ENCODE measurements at regions not wholly inside any gene's neighbourhood (a gene's known extent, or its start where the extent isn't known, plus 50 kb on each side); places are given as distances from the start of the nearest gene placed in this dataset.

DNA sequence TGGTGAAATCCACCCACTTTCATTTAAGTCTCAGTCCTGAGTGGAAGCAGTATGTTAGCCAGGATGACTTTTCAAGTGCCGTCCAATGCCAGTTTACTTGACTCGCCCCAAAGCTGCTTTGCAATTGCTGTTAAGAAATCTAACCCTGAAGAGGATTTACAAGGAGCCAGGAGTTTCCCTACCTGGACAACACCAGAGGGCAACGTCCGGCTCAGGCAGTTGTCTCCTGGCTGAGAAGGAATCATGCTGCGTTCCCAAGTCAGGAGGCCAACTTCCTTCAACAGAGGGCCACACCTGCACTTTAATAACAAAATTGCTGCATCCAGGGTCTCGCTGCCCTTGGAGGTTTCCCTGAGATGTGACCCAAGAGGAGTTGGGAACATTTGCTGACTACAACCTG lies 65.8 kb downstream of the BOD1 start:
- TF ChIP-seq CTCF (IDR thresholded peaks at IDR 0.05), result no peak
- no peak for TF ChIP-seq POLR2A (IDR thresholded peaks at IDR 0.05)
